ENCODE measurements at regions not wholly inside any gene's neighbourhood (a gene's known extent, or its start where the extent isn't known, plus 50 kb on each side); places are given as distances from the start of the nearest gene placed in this dataset.
"Not testable (repeated sequence)": the region's sequence is repeated elsewhere in the genome, so short reads cannot be mapped to it uniquely, and the experiment has no call there.

- H3K4me2 ChIP-seq (ENCODE audit: low read depth, low read length, poor library complexity, severe bottlenecking), result no peak overlapping the region
- no peaks in the 10 kb centered on the region for H4K20me1 ChIP-seq (ENCODE audit: insufficient read depth, low read length, poor library complexity, severe bottlenecking)
- no peaks in the 10 kb centered on the region for H3K4me1 ChIP-seq (ENCODE audit: insufficient read depth, low read length, poor library complexity, severe bottlenecking)
- H3K79me2 ChIP-seq (ENCODE audit: insufficient read depth, low read length), result no peaks in the 10 kb centered on the region
- no peak overlapping the region for H3K9ac ChIP-seq (ENCODE audit: low read depth, low read length, poor library complexity, severe bottlenecking)
- no peaks in the 10 kb centered on the region for H3K36me3 ChIP-seq (ENCODE audit: insufficient read depth, low read length)
- H3K9me2 ChIP-seq (replicated peaks; ENCODE audit: low read depth, low read length), result no peaks in the 10 kb centered on the region
- no peaks in the 10 kb centered on the region for H3K9me3 ChIP-seq (ENCODE audit: insufficient read depth, low read depth, low read length)
- no peak overlapping the region for H2AFZ ChIP-seq (ENCODE audit: low read length)
- no peaks in the 10 kb centered on the region for H3K27me3 ChIP-seq (ENCODE audit: insufficient read depth, low read length, poor library complexity, severe bottlenecking)
- TF ChIP-seq CTCF (conservative IDR thresholded peaks at IDR 0.05; ENCODE audit: low read length) (no peak), EZH2phosphoT487 (IDR thresholded peaks at IDR 0.05; ENCODE audit: borderline replicate concordance) (no peak)
- no peak overlapping the region for H3K4me3 ChIP-seq (ENCODE audit: low read length, poor library complexity, severe bottlenecking)
- H3F3A ChIP-seq (ENCODE audit: low read depth), result no peaks in the 10 kb centered on the region
Observed at GRCh38 chr3:87949879-87950208, 109.0 kb downstream of the CGGBP1 start.

- Histone ChIP-seq H4K20me1 (ENCODE audit: insufficient read depth, low read length, poor library complexity, severe bottlenecking) (no peaks in the 10 kb centered on the region), H3K79me2 (ENCODE audit: insufficient read depth, low read length) (no peaks in the 10 kb centered on the region), H3F3A (ENCODE audit: low read depth) (no peaks in the 10 kb centered on the region), H3K9me2 (replicated peaks; ENCODE audit: low read depth, low read length) (no peaks in the 10 kb centered on the region), H2AFZ (ENCODE audit: low read length) (no peak overlapping the region), H3K9me3 (ENCODE audit: insufficient read depth, low read depth, low read length) (no peaks in the 10 kb centered on the region), H3K4me3 (ENCODE audit: low read length, poor library complexity, severe bottlenecking) (no peak overlapping the region), H3K4me1 (ENCODE audit: insufficient read depth, low read length, poor library complexity, severe bottlenecking) (no peaks in the 10 kb centered on the region), H3K36me3 (ENCODE audit: insufficient read depth, low read length) (no peaks in the 10 kb centered on the region), H3K9ac (ENCODE audit: low read depth, low read length, poor library complexity, severe bottlenecking) (no peak overlapping the region), H3K4me2 (ENCODE audit: low read depth, low read length, poor library complexity, severe bottlenecking) (no peak overlapping the region), H3K27me3 (ENCODE audit: insufficient read depth, low read length, poor library complexity, severe bottlenecking) (no peaks in the 10 kb centered on the region)
- no peak for TF ChIP-seq CTCF (conservative IDR thresholded peaks at IDR 0.05; ENCODE audit: low read length)
- TF ChIP-seq EZH2phosphoT487 (IDR thresholded peaks at IDR 0.05; ENCODE audit: borderline replicate concordance), result no peak
Observed at GRCh38 chr3:87949189-87949878, 109.5 kb downstream of the CGGBP1 start.

- not testable (repeated sequence) for H3F3A ChIP-seq (ENCODE audit: low read depth); H3K9me3 ChIP-seq (ENCODE audit: insufficient read depth, low read depth, low read length); H3K4me3 ChIP-seq (ENCODE audit: low read length, poor library complexity, severe bottlenecking); H4K20me1 ChIP-seq (ENCODE audit: insufficient read depth, low read length, poor library complexity, severe bottlenecking); H3K9ac ChIP-seq (ENCODE audit: low read depth, low read length, poor library complexity, severe bottlenecking); H3K36me3 ChIP-seq (ENCODE audit: insufficient read depth, low read length); H3K4me1 ChIP-seq (ENCODE audit: insufficient read depth, low read length, poor library complexity, severe bottlenecking); H3K79me2 ChIP-seq (ENCODE audit: insufficient read depth, low read length); H2AFZ ChIP-seq (ENCODE audit: low read length); H3K9me2 ChIP-seq (replicated peaks; ENCODE audit: low read depth, low read length); H3K4me2 ChIP-seq (ENCODE audit: low read depth, low read length, poor library complexity, severe bottlenecking); H3K27me3 ChIP-seq (ENCODE audit: insufficient read depth, low read length, poor library complexity, severe bottlenecking)
Observed at GRCh38 chr3:87946007-87946406, 112.8 kb downstream of the CGGBP1 start.

- not testable (repeated sequence) for H3F3A ChIP-seq (ENCODE audit: low read depth); H3K27me3 ChIP-seq (ENCODE audit: insufficient read depth, low read length, poor library complexity, severe bottlenecking); H3K79me2 ChIP-seq (ENCODE audit: insufficient read depth, low read length); H4K20me1 ChIP-seq (ENCODE audit: insufficient read depth, low read length, poor library complexity, severe bottlenecking); H2AFZ ChIP-seq (ENCODE audit: low read length); H3K9ac ChIP-seq (ENCODE audit: low read depth, low read length, poor library complexity, severe bottlenecking); H3K4me3 ChIP-seq (ENCODE audit: low read length, poor library complexity, severe bottlenecking); H3K4me2 ChIP-seq (ENCODE audit: low read depth, low read length, poor library complexity, severe bottlenecking); H3K9me3 ChIP-seq (ENCODE audit: insufficient read depth, low read depth, low read length); H3K36me3 ChIP-seq (ENCODE audit: insufficient read depth, low read length); H3K9me2 ChIP-seq (replicated peaks; ENCODE audit: low read depth, low read length); H3K4me1 ChIP-seq (ENCODE audit: insufficient read depth, low read length, poor library complexity, severe bottlenecking)
Observed at GRCh38 chr3:87942256-87942655, 116.5 kb downstream of the CGGBP1 start.
